Kidney glomerular epithelial cell (primary cell): ENCODE measurements at regions not wholly inside any gene's neighbourhood (a gene's known extent, or its start where the extent isn't known, plus 50 kb on each side); places are given as distances from the start of the nearest gene placed in this dataset.
A peak's percentile ranks its signal among the peaks of the same experiment; 100 is the strongest.
"Not testable (repeated sequence)": the region's sequence is repeated elsewhere in the genome, so short reads cannot be mapped to it uniquely, and the experiment has no call there.

Experiments used
- DNase-seq: peaks from one replicate; lab custom pipeline; 2025; lab: John Stamatoyannopoulos, UW

GRCh38 chr10:80946957-80947726, 409.4 kb downstream of the SH2D4B start:
- no peak for DNase-seq

- DNase-seq: no peak
Measured at GRCh38 chr10:80949785-80950184, 412.1 kb downstream of the SH2D4B start.

DNA sequence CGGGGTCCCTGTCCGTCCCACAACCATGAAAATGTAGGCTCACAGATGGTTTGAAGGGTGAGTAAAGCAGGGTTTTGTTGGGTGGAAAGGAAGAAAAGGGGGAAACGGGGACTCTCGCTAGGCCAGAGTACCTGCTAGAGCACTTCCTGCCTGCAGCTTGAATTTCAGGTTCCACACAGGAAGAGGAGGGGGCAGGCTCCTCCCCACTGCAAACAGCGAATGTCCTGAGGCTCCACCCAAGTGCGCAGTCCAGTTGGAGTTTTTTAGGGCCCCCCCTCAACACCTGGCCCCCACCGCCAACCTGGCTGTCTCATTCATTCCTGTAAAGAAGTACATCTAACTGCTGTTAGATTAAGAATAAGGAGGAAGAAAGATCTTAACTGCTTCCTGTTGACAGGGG, 414.7 kb downstream of the SH2D4B start:
- DNase-seq: no peak

DNA sequence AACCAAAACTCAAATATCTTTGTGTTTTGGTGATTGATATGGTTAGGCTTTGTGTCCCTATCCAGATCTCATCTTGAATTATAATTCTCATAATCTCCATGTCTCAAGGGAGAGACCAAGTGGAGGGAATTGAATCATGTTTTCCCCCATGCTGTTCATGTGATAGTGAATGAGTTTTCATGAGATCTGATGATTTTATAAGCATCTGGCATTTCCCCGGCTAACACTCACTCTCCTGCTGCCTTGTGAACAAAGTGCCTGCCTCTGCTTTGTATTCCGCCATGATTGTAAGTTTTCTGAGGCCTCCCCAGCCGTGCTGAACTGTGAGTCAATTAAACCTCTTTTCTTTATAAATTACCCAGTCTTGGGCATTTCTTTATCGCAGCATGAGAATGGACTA, 419.5 kb downstream of the SH2D4B start:
- DNase-seq: no peak

DNA sequence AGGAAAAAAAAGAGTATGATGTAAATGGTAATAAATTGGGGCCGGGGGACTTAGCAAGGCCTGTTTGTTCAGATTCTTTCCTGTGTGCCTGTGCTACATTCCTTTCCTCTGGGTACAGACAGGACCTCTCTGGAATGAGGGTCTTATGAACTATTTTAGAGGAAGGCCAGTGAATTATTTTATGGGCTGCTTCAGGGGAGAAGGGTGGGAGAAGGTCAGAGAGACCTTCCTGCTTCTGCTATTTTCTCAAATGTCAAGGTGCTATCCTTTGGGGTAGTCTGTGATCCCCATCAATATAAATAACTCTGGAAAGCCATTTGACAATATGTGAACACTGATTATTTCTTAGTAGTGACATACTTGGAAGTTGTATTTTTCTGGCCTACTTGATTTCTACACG, 426.5 kb downstream of the SH2D4B start:
- DNase-seq: no peak

GRCh38 chr10:80964955-80965614, 427.4 kb downstream of the SH2D4B start:
- DNase-seq: no peak

DNA sequence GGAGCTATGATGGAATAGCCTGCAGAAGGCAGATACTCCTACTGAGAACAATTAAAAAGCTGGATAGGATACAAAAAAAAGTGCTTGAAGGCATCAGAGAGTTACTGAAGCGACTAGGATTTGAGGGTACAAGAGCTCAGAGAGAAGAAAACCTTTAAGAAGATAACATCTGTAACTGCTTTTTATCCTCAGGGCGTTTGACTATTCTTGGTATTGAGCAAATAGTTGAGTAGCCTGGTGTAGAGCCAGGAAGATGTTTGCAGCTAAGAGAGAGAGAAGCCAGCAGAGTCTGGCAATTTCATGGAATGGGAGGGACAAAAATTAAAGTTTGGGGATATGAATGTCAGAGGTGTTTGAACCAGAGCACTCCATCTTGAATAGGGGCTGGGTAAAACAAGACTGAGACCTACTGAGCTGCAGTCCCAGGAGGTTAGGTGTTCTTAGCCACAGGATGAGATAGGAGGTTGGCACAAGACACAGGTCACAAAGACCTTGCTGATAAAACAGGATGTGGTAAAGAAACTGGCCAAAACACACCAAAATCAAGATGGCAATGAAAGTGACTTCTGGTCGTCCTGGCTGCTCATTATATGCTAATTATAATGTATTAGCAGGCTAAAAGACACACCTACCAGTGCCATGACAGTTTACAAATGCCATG, 428.8 kb downstream of the SH2D4B start:
- DNase-seq: no peak

DNA sequence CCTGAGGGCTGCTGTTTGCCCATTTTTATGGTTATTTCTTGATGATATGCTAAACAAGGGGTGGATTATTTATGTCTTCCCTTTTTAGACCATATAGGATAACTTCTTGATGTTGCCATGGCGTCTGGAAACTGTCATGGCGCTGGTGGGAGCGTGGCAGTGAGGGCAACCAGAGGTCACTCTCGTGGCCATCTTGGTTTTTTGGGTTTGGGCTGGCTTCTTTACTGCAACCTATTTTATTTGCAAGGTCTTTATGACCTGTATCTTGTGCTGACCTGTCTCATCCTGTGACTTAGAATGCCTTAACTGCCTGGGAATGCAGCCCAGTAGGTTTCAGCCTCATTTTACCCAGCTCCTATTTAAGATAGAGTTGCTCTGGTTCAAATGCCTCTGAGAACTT, 429.7 kb downstream of the SH2D4B start:
- DNase-seq: not testable (repeated sequence)

DNA sequence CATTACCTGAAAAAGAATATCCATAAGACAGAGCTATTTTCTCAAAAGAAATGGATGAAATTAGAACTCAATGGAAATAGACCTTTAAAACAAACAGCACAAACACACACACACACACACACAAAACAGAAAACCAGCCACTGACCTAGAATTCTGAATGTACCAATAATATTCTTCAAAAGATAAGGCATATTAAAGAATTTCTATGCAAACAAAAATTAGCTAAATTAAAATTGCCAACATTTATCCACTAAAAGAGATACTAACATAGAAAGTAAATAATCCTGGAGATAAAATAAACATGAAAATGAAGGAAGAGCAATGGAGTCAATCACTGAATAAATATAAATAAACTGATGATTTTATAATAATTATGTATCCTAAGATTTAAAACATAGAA, 431.2 kb downstream of the SH2D4B start:
- no peak for DNase-seq

- DNase-seq: no peak
Measured at GRCh38 chr10:80971461-80971860, 433.8 kb downstream of the SH2D4B start.

- DNase-seq: no peak
Measured at GRCh38 chr10:80976658-80977057, 439.0 kb downstream of the SH2D4B start.

DNA sequence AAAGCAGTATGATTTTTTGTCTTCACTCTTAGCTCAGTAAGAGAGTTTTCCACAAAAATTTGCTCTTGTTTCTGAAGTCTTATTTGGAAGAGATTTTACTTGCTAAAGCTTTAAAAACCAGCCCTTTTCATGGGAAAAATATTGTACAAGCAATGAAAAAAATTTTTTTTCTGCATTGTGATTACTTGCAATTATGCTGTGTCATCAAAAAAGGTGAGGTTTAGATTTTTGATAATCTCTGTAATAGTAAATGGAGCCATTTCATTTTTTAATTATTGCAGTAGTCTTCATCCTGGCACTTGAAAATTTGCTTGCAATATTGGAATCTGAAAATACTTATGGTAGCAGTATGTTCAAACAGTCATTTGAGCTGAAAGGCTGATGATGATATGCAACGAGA, 447.4 kb downstream of the SH2D4B start:
- no peak for DNase-seq

DNA sequence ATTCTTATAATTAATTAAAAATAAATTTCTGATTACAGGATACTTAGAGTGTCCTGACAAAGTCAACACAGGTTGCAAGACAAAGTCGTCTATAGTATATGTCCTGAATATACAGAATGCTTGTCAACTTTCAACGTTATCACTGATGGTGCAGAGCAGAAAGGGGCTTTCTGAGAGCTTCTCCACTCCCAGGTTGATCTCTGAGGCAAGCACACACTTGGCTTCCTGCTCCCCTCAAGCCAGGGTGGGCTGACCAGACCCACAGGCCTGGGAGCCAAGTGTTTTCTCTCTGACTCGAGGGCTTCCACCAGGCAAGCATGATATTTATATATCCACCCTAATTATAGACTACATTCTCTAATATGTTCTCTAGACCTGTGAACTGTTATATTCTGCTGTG, 448.9 kb downstream of the SH2D4B start:
- DNase-seq: no peak

GRCh38 chr10:80988755-80989154, 451.1 kb downstream of the SH2D4B start:
- DNase-seq: no peak

DNA sequence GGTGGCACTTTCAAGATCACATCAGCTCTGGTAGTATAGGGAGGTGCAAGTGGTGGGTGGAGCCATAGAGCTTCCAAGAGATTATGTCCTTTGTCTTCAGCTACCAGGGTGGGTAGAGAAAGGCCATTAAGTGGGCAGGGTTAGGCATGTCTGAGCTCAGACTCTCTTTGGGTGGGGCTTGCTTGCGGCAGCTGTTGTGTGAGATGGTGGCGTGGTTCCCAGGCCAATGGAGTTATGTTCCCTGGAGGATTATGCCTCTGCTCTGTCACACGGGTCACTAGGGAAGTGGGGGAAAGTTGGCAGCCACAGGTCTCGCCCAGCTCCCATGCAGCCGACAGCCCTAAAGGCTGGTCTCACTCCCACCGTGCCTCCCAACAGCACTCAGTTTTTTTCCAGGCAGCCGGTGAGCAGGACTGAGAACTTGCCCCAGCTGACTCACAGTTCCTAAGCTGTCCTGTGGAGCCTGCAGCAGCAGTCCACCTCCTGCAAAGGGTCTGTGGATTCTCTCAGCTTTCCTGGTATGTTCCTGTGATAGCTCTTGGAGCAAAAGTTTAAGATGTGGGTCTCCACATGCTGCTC, 459.0 kb downstream of the SH2D4B start:
- no peak for DNase-seq

DNA sequence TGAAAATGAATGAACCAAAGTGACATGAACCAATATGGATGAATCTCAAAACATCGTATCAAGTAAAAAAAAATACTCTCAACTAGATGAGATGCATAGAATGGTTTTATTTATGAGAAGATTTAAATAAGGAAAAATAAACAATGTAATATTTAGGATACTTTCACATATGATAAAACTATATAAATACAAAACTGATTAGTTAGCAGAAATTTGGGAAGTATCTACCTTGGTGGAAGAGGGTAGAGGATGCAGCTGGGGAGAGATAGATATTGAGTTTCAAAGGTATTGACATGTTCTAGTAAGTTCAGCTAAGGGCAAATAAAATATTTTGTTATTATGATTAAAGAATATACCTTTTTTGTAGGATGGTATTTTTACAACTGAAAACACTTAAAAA, 463.1 kb downstream of the SH2D4B start:
- no peak for DNase-seq

DNA sequence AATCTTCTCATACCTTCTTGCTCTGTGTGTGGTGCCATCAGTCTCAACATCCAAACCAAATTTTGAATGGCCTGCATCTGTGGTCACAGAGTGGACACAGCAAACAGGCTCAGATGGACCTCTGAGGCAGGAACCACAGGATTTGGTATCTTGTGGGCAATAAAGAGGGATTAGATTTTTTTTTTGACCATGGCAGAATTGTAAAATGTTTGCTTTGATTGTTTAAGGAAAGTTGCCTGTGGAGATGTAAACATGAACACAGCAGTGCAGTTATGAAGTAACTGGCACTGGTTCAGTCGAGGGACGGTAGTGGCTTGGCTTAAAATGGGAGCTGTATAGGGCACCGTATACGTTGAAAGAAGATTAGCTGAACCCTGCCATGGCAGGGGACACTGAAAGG, 464.7 kb downstream of the SH2D4B start:
- DNase-seq: no peak

- no peak for DNase-seq
Measured at GRCh38 chr10:81007872-81008271, 470.2 kb downstream of the SH2D4B start.

DNA sequence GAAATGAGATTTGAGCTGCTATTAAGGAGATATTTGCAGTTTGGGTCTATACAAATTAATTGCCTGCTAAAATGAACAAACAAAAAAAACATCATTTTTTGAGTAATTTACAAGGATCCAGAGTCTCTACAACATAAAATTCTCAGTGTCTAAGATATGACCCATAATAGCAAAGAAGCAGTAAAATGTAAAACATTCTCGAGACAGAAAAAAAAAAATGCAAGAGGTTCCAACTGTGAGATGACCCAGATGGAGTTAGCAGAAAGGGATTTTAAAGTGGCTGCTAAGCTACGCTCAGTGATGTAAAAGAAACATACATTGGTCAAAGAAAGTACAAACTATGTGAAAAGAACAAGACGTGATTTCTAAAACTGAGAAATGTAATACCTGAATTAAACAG, 471.0 kb downstream of the SH2D4B start:
- no peak for DNase-seq

- DNase-seq: no peak
Measured at GRCh38 chr10:81009296-81009695, 471.6 kb downstream of the SH2D4B start.

GRCh38 chr10:81013771-81014170, 476.1 kb downstream of the SH2D4B start:
- no peak for DNase-seq

GRCh38 chr10:81019029-81019890, 481.6 kb downstream of the SH2D4B start:
- DNase-seq: peak; percentile 44
